ENCODE measurements at regions not wholly inside any gene's neighbourhood (a gene's known extent, or its start where the extent isn't known, plus 50 kb on each side); places are given as distances from the start of the nearest gene placed in this dataset.
A peak's percentile ranks its signal among the peaks of the same experiment; 100 is the strongest.

DNA sequence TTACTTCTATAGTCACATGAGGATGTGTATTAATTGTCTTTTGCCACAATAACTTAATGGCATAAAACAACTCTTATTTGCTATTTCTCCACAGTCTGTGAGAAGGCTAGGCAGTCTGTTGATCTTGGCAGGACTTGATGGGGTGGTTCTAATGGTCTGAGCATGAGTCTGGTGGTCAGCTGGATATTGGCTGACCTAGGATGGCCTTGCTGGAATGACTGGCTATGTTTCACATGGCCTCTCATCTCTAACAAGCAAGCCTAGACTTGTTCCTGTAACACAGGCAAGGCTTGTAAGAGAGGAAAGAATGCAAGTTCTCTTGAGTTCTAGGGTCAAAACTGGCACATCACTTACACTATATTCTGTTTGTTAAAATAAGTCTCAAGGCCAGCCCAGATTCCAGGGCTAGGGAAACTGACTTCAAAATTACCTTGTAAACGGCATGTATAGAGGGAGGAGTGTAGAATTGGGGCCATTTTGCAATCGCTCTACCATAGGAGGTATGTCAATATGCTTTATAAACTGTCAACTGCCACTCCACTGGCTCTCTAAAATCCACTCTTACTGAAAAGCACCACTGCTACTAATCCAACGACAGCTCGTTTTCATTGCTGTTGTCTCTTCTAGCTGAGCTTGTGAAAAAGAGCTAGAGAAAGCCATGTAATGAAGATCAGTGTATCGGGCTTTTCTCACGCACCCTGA, 325.0 kb upstream of the PKDCC start:
- Histone ChIP-seq H3K27me3 (ENCODE audit: insufficient read depth in 3 of 3, low read length in 2 of 3) (no peaks in the 10 kb centered on the region), H3K36me3 (ENCODE audit: insufficient read depth in 1 of 2, low read depth in 1 of 2) (no peaks in the 10 kb centered on the region), H3K27ac (peak overlapping the region; percentile 27), H3K4me3 (no peak overlapping the region), H3K9me3 (no peaks in the 10 kb centered on the region), H3K4me1 (no peaks in the 10 kb centered on the region)
- DNase-seq = no peak
- WGBS, 3 donors = 46 to 57% (median 52%) methylated on average over 6 of the region's 6 CpGs
- ATAC-seq = peak in 1 of 4 donors; percentile 34
- intact Hi-C loops (cut with DNase I) = no loop called here
- TF ChIP-seq, protein P1, sequence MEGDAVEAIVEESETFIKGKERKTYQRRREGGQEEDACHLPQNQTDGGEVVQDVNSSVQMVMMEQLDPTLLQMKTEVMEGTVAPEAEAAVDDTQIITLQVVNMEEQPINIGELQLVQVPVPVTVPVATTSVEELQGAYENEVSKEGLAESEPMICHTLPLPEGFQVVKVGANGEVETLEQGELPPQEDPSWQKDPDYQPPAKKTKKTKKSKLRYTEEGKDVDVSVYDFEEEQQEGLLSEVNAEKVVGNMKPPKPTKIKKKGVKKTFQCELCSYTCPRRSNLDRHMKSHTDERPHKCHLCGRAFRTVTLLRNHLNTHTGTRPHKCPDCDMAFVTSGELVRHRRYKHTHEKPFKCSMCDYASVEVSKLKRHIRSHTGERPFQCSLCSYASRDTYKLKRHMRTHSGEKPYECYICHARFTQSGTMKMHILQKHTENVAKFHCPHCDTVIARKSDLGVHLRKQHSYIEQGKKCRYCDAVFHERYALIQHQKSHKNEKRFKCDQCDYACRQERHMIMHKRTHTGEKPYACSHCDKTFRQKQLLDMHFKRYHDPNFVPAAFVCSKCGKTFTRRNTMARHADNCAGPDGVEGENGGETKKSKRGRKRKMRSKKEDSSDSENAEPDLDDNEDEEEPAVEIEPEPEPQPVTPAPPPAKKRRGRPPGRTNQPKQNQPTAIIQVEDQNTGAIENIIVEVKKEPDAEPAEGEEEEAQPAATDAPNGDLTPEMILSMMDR (IDR thresholded peaks at IDR 0.05) = no peak

DNA sequence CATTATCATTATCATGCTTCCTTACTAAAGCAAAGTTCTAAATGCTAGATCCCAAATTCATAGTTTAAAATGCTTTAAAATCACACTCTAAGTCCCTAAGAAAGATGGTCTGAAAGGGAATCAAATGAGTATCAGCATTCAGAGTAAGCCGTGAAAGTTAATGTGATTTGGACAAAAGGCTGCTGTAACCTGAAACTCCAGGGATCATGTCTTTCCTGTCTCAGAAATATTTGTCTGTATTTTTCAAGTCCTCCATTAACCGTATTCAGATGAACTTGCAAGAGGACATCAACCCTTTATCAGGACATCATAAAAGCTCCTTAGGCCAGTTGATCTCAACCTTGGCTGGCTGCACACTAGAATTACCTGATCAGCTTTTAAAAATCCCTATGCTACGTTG, 324.3 kb upstream of the PKDCC start:
- no peaks in the 10 kb centered on the region for H3K9me3 ChIP-seq
- H3K4me3 ChIP-seq = no peak overlapping the region
- WGBS, 3 donors = 35 to 40% (median 38%) methylated on average over 3 of the region's 3 CpGs
- no peaks in the 10 kb centered on the region for H3K27me3 ChIP-seq (ENCODE audit: insufficient read depth in 3 of 3, low read length in 2 of 3)
- no peak overlapping the region for H3K27ac ChIP-seq
- intact Hi-C loops (cut with DNase I) = no loop called here
- no peaks in the 10 kb centered on the region for H3K4me1 ChIP-seq
- H3K36me3 ChIP-seq (ENCODE audit: insufficient read depth in 1 of 2, low read depth in 1 of 2) = no peaks in the 10 kb centered on the region
- no peak for DNase-seq
- TF ChIP-seq, protein P1 (IDR thresholded peaks at IDR 0.05) = no peak
- ATAC-seq = no peak

DNA sequence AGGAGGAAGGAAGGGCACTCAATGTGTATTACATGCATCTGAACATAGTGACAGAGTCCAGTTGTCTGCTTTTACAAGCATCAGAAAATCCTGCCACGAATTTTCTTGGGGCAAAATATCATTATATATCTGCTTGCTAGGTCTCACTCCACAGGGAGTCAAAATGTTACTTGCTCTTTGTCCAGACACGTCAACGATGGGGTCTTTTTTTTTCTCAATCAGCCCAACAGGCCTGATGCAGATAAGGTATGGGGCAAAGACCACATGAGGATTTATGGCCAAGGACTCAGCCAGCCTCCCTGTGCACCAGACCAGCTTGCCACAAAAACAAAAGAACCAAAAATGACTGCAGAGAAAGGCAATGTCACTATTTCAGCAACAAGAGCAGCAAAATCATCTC, 323.4 kb upstream of the PKDCC start:
- DNase-seq (no peak), ATAC-seq (no peak)
- Histone ChIP-seq H3K4me1 (no peaks in the 10 kb centered on the region), H3K4me3 (no peak overlapping the region), H3K36me3 (ENCODE audit: insufficient read depth in 1 of 2, low read depth in 1 of 2) (no peaks in the 10 kb centered on the region), H3K27ac (no peak overlapping the region), H3K27me3 (ENCODE audit: insufficient read depth in 3 of 3, low read length in 2 of 3) (no peaks in the 10 kb centered on the region), H3K9me3 (no peaks in the 10 kb centered on the region)
- intact Hi-C loops (cut with DNase I) = no loop called here
- 62 to 68% (median 63%) methylated on average over 3 of the region's 3 CpGs for WGBS, 3 donors
- TF ChIP-seq, protein P1 (IDR thresholded peaks at IDR 0.05) = no peak

DNA sequence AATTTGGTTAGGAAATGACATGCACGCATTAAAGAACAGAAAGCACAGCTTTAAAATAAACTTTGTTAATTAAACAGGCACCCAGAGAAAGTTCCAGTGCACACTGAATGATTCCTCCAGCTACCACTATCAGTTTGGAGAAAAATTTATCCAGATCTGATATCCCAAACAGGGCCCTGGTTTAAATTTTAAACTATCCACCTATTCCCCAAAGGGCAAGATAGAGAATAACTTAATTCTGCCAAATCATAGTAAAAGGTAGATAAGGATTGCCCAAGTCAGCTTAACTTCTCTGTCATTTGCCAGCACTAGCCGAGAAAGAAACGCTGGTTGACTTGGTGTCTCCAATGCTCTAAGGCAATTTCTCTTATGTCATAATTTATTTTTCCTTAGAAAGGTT, 321.9 kb upstream of the PKDCC start:
- no peak overlapping the region for H3K4me3 ChIP-seq
- H3K9me3 ChIP-seq = no peaks in the 10 kb centered on the region
- ATAC-seq (no peak), DNase-seq (no peak)
- no peaks in the 10 kb centered on the region for H3K4me1 ChIP-seq
- H3K27ac ChIP-seq = no peak overlapping the region
- TF ChIP-seq, protein P1 (IDR thresholded peaks at IDR 0.05) = no peak
- no peaks in the 10 kb centered on the region for H3K36me3 ChIP-seq (ENCODE audit: insufficient read depth in 1 of 2, low read depth in 1 of 2)
- WGBS, 3 donors = 72 to 93% (median 92%) methylated on average over 3 of the region's 3 CpGs
- H3K27me3 ChIP-seq (ENCODE audit: insufficient read depth in 3 of 3, low read length in 2 of 3) = no peaks in the 10 kb centered on the region
- intact Hi-C loops (cut with DNase I) = no loop called here

DNA sequence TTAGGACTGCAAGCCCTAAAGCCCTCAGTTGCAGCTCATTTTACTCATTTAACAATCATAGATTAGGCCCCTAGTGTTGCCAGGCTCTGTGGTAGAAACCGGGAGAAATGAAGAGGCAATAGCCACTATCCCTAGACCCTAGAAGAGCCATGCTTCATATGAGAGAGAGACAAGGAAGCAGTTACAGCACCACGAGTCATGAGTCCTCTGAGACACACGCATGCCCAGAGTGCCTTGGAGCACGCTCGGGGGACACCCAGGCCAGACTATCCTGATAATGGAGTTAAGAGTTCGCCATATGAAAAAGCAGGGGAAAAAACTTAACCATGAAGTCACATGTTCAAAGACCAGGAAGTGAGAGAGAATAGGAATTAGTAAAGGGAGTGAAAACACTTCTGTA, 321.5 kb upstream of the PKDCC start:
- ATAC-seq = no peak
- WGBS, 3 donors = 83 to 88% (median 87%) methylated on average over 6 of the region's 6 CpGs
- no peak for DNase-seq

More for the DNA sequence above, 321.5 kb upstream of the PKDCC start:
- Histone ChIP-seq H3K36me3 (ENCODE audit: insufficient read depth in 1 of 2, low read depth in 1 of 2) (no peaks in the 10 kb centered on the region), H3K4me1 (no peaks in the 10 kb centered on the region), H3K27ac (no peak overlapping the region), H3K4me3 (no peak overlapping the region), H3K27me3 (ENCODE audit: insufficient read depth in 3 of 3, low read length in 2 of 3) (no peaks in the 10 kb centered on the region), H3K9me3 (no peaks in the 10 kb centered on the region)
- TF ChIP-seq, protein P1 (IDR thresholded peaks at IDR 0.05) = no peak
- intact Hi-C loops (cut with DNase I) = no loop called here
